ENCODE measurements at regions not wholly inside any gene's neighbourhood (a gene's known extent, or its start where the extent isn't known, plus 50 kb on each side); places are given as distances from the start of the nearest gene placed in this dataset.

- H3K36me3 Mint-ChIP-seq (ENCODE audit: low read depth): peaks cover 3% of the 10 kb centered on the region
- peaks cover 7% of the 10 kb centered on the region for H3K9me3 Mint-ChIP-seq (ENCODE audit: low read depth)
- H3K4me1 Mint-ChIP-seq (ENCODE audit: low read depth): peaks cover 30% of the 10 kb centered on the region
- no peaks in the 10 kb centered on the region for H3K27me3 Mint-ChIP-seq (ENCODE audit: low read depth)
- H3K27ac Mint-ChIP-seq (ENCODE audit: unreplicated experiment): no peak overlapping the region
- H3K4me3 Mint-ChIP-seq (ENCODE audit: unreplicated experiment): no peak overlapping the region
- TF ChIP-seq CTCF (IDR thresholded peaks at IDR 0.05): no peak
- no peak for DNase-seq (ENCODE audit: low spot score)
Observed at GRCh38 chr7:41003977-41004376, 698.9 kb downstream of the INHBA start.

GRCh38 chr7:41003611-41003940 lies 699.3 kb downstream of the INHBA start:
- peaks cover 30% of the 10 kb centered on the region for H3K4me1 Mint-ChIP-seq (ENCODE audit: low read depth)
- no peak for TF ChIP-seq CTCF (IDR thresholded peaks at IDR 0.05)
- DNase-seq (ENCODE audit: low spot score): no peak
- no peaks in the 10 kb centered on the region for H3K27me3 Mint-ChIP-seq (ENCODE audit: low read depth)
- H3K4me3 Mint-ChIP-seq (ENCODE audit: unreplicated experiment): no peak overlapping the region
- peaks cover 7% of the 10 kb centered on the region for H3K9me3 Mint-ChIP-seq (ENCODE audit: low read depth)
- peak overlapping the region; percentile 33 for H3K27ac Mint-ChIP-seq (ENCODE audit: unreplicated experiment)
- H3K36me3 Mint-ChIP-seq (ENCODE audit: low read depth): peaks cover 3% of the 10 kb centered on the region

- Mint-ChIP-seq H3K9me3 (ENCODE audit: low read depth) (peaks cover 7% of the 10 kb centered on the region), H3K4me3 (ENCODE audit: unreplicated experiment) (no peak overlapping the region), H3K36me3 (ENCODE audit: low read depth) (peaks cover 3% of the 10 kb centered on the region), H3K27me3 (ENCODE audit: low read depth) (no peaks in the 10 kb centered on the region), H3K4me1 (ENCODE audit: low read depth) (peaks cover 30% of the 10 kb centered on the region), H3K27ac (ENCODE audit: unreplicated experiment) (peak overlapping the region; percentile 33)
- TF ChIP-seq CTCF (IDR thresholded peaks at IDR 0.05): peak; percentile 82
- DNase-seq (ENCODE audit: low spot score): no peak
Observed at GRCh38 chr7:41002741-41003610, 699.9 kb downstream of the INHBA start.

- Mint-ChIP-seq H3K9me3 (ENCODE audit: low read depth) (peaks cover 7% of the 10 kb centered on the region), H3K4me1 (ENCODE audit: low read depth) (peaks cover 31% of the 10 kb centered on the region), H3K4me3 (ENCODE audit: unreplicated experiment) (no peak overlapping the region), H3K27ac (ENCODE audit: unreplicated experiment) (no peak overlapping the region), H3K36me3 (ENCODE audit: low read depth) (peaks cover 3% of the 10 kb centered on the region), H3K27me3 (ENCODE audit: low read depth) (no peaks in the 10 kb centered on the region)
- no peak for DNase-seq (ENCODE audit: low spot score)
- no peak for TF ChIP-seq CTCF (IDR thresholded peaks at IDR 0.05)
Observed at GRCh38 chr7:41000042-41000441, 702.8 kb downstream of the INHBA start.

- Mint-ChIP-seq H3K9me3 (ENCODE audit: low read depth) (peaks cover 3% of the 10 kb centered on the region), H3K27me3 (ENCODE audit: low read depth) (no peaks in the 10 kb centered on the region), H3K36me3 (ENCODE audit: low read depth) (peaks cover 2% of the 10 kb centered on the region), H3K27ac (ENCODE audit: unreplicated experiment) (peak overlapping the region; percentile 3), H3K4me1 (ENCODE audit: low read depth) (peaks cover 23% of the 10 kb centered on the region), H3K4me3 (ENCODE audit: unreplicated experiment) (no peak overlapping the region)
- no peak for TF ChIP-seq CTCF (IDR thresholded peaks at IDR 0.05)
- DNase-seq (ENCODE audit: low spot score): no peak
Observed at GRCh38 chr7:40996233-40996677, 706.6 kb downstream of the INHBA start.
